ENCODE measurements at regions not wholly inside any gene's neighbourhood (a gene's known extent, or its start where the extent isn't known, plus 50 kb on each side); places are given as distances from the start of the nearest gene placed in this dataset.

DNA sequence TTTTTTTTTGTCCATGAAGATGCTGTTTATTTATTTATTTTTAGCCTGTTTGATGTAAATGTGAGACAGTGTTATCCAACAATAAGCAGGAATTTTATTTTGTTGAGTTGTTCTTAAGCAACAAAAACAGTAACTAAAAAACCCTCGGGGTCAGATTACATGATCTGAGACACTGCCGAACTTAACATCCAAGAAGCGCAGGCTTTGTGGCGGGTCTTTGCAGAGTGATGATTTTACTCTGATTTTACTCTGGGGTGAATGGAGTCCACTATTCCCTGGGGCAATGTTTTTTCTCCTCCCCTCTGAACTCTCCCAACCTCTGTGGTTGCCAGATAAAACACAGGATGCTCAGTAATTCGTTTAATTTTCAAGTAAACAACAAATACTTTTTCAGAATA, 450.1 kb upstream of the B3GAT1 start:
- no peak for ATAC-seq

DNA sequence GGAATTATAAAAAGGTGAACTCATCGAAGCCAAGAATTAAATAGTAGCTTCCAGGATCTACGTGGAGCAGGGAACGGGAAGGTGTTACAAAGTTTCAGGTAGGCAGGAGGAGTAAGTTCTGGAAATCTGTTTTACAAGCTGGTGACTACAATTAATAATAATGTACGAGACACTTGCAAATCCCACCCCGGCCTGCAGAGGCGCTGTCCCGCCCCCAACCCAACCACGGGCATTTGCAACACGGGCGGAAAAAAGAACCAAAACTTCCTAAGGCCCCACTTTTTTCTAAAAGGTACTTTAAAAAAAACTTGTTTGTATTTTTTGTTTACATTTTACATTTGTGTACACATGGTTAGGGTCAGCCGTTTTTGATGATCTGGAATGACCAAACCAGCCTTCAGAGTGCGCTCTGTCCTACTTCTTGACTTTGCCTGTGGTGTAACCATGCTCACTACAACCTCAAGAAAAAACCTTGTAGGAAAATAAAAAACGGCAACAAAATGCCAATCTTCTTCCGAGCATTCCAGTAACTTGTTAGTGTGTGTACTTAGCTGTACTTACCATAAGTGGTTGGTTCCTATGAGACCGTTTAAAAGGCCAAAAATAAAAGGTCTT, 449.6 kb upstream of the B3GAT1 start:
- ATAC-seq, result no peak
- no peak for DNase-seq

More for the DNA sequence above, 450.1 kb upstream of the B3GAT1 start:
- WGBS (ENCODE audit: insufficient coverage, low coverage, low lambda C conversion rate, missing lambda C conversion rate), result 59% methylated on average over 5 of the region's 5 CpGs
- no peaks in the 10 kb centered on the region for H3K36me3 ChIP-seq
- no peaks in the 10 kb centered on the region for H3K9me3 ChIP-seq
- DNase-seq, result no peak
- no peak for TF ChIP-seq POLR2A (IDR thresholded peaks at IDR 0.05)
- TF ChIP-seq, protein P1, sequence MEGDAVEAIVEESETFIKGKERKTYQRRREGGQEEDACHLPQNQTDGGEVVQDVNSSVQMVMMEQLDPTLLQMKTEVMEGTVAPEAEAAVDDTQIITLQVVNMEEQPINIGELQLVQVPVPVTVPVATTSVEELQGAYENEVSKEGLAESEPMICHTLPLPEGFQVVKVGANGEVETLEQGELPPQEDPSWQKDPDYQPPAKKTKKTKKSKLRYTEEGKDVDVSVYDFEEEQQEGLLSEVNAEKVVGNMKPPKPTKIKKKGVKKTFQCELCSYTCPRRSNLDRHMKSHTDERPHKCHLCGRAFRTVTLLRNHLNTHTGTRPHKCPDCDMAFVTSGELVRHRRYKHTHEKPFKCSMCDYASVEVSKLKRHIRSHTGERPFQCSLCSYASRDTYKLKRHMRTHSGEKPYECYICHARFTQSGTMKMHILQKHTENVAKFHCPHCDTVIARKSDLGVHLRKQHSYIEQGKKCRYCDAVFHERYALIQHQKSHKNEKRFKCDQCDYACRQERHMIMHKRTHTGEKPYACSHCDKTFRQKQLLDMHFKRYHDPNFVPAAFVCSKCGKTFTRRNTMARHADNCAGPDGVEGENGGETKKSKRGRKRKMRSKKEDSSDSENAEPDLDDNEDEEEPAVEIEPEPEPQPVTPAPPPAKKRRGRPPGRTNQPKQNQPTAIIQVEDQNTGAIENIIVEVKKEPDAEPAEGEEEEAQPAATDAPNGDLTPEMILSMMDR (IDR thresholded peaks at IDR 0.05), result no peak
- H3K27me3 ChIP-seq, result no peaks in the 10 kb centered on the region
- intact Hi-C loops (cut with DNase I), result no loop called here
- H3K4me3 ChIP-seq, result no peak overlapping the region
- no peaks in the 10 kb centered on the region for H3K4me1 ChIP-seq
- no peak overlapping the region for H3K27ac ChIP-seq

DNA sequence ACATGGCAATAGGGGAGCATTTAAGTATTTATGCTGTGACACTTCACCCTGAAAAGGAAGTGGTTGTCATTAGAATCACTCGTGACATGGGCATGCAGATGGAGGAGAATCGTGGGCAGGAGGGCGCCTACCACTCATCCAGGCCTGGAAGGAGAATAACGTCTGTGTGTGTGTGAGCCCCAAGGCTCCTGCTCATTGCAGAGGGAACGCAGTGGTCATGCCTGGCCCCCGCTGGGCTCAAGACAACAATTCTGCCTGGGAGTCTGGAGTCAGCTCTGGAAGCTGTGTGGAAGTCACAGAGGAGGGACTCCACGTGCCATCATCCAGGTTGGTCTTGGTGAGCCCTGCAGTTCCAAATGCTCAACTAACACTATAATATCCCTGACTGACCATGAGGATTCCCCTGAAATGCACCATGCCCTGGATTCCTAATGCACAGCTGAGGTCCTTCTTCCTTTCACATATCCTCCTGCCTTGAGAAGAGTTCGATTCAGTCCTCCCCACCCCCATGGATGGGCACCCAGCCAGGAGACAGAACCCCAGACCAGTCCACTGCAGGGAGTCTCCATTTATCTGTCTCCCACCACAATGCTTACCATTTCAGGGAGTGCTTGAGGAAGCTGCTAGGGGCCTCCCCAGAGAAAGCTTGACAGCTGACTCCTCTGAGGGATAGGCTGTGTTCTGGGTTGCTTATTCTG, 446.9 kb upstream of the B3GAT1 start:
- H3K9me3 ChIP-seq, result no peaks in the 10 kb centered on the region
- no peak overlapping the region for H3K4me3 ChIP-seq
- ATAC-seq (no peak), DNase-seq (no peak)
- no peaks in the 10 kb centered on the region for H3K27me3 ChIP-seq
- TF ChIP-seq POLR2A (IDR thresholded peaks at IDR 0.05), result no peak
- TF ChIP-seq, protein P1 (IDR thresholded peaks at IDR 0.05), result no peak
- no peaks in the 10 kb centered on the region for H3K4me1 ChIP-seq
- intact Hi-C loops (cut with DNase I), result no loop called here
- WGBS (ENCODE audit: insufficient coverage, low coverage, low lambda C conversion rate, missing lambda C conversion rate), result 70% methylated on average over 4 of the region's 8 CpGs
- no peak overlapping the region for H3K27ac ChIP-seq
- no peaks in the 10 kb centered on the region for H3K36me3 ChIP-seq

More for the DNA sequence above, 449.6 kb upstream of the B3GAT1 start:
- Histone ChIP-seq H3K27me3 (no peaks in the 10 kb centered on the region), H3K27ac (no peak overlapping the region), H3K4me3 (no peak overlapping the region), H3K36me3 (no peaks in the 10 kb centered on the region), H3K4me1 (no peaks in the 10 kb centered on the region), H3K9me3 (no peaks in the 10 kb centered on the region)
- WGBS (ENCODE audit: insufficient coverage, low coverage, low lambda C conversion rate, missing lambda C conversion rate), result 70% methylated on average over 13 of the region's 15 CpGs
- TF ChIP-seq, protein P1 (IDR thresholded peaks at IDR 0.05), result peak in 1 of 4 donors; percentile 4
- TF ChIP-seq POLR2A (IDR thresholded peaks at IDR 0.05), result no peak
- intact Hi-C loops (cut with DNase I), result no loop called here

DNA sequence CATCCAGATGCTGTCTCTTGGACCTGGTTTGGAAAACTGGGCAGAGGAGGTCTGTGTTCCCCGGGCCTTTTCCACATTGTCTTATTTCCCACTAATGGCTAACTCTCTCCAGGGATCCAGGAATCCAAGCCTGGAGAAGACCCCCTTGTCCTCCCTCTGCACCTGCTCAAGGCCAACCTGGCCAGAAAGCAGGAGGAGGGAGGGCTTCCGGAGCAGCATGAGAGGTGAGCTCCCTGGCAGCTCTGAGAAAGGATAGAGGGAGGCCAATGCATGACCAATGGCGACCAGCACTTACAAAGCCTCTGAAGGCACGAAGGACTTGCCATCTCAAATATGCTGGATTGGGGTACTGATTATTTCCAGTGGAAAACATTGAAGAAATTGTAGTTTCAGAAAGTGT, 445.0 kb upstream of the B3GAT1 start:
- Histone ChIP-seq H3K4me3 (no peak overlapping the region), H3K9me3 (no peaks in the 10 kb centered on the region), H3K27me3 (no peaks in the 10 kb centered on the region), H3K27ac (no peak overlapping the region), H3K36me3 (no peaks in the 10 kb centered on the region), H3K4me1 (no peaks in the 10 kb centered on the region)
- ATAC-seq, result no peak
- intact Hi-C loops (cut with DNase I), result no loop called here
- DNase-seq, result no peak
- TF ChIP-seq, protein P1 (IDR thresholded peaks at IDR 0.05), result no peak
- TF ChIP-seq POLR2A (IDR thresholded peaks at IDR 0.05), result no peak
- 69% methylated on average over 3 of the region's 4 CpGs for WGBS (ENCODE audit: insufficient coverage, low coverage, low lambda C conversion rate, missing lambda C conversion rate)

Measured in right lobe of liver (tissue), 6 donors.